GM21390 (cell line): ENCODE measurements at regions not wholly inside any gene's neighbourhood (a gene's known extent, or its start where the extent isn't known, plus 50 kb on each side); places are given as distances from the start of the nearest gene placed in this dataset.
"Not testable (repeated sequence)": the region's sequence is repeated elsewhere in the genome, so short reads cannot be mapped to it uniquely, and the experiment has no call there.

Experiments used
- ATAC-seq: cut with Tn5 transposase; IDR thresholded peaks from one replicate; pipeline ENCODE4 v1.9.1; 2021; ENCODE audit not compliant: unreplicated experiment

GRCh38 chr12:90619943-90620342 is 335.0 kb downstream of the CCER1 start:
- no peak for ATAC-seq

DNA sequence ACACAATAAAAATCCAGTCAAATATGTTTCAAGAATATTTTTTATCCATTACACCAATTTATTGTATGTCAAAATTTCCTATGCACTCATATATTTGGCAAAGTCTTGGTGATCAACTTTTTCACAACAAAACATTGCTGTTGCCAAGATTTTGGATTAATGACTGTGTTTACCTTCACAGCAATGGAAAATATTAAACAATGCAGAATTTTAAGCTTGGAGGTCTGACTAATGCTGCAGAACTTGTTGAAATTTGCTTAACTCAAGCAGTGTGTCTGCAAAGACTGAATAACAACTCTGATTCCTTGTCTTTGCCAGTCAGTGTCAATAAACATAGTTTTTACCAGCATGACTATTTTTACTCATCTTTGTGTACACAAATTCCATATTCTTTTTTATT is 336.4 kb downstream of the CCER1 start:
- no peak for ATAC-seq

DNA sequence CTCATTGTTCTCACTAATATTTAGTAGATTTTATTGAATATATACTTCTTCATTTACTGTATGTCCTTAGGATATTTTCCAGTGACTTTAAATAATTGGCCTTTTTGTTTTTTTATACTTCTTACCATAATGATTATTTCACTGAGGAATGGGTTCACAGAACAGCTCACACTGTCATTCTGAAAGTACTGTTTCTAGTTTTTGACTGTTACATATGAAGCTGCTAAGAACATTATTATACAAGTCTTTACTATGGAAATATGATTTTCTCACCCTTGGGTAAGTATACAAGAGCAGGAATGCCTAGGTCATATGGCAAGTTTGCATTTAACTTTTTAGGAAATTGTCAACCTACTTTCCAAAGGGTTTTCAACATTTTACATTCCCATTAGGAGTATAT is 343.1 kb downstream of the CCER1 start:
- no peak for ATAC-seq

DNA sequence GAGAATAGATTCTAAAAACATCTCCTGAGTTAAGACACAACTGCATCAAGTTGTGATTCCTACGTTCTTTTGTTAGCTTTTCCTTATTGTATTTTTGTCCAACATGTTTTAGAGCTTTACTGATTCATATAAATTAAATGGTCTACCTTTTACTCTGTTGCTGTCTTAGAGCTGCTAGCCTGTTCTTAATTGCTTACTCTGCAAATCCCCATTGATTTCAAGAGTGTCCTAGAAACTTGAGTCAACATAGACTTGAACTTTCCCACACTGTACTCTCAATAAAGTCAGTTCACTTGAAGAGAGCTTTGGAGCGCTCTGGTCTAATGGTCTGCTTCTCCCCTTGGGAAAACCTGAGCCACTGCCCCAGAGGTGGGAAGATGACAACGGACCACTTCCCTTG is 343.9 kb downstream of the CCER1 start:
- no peak for ATAC-seq

DNA sequence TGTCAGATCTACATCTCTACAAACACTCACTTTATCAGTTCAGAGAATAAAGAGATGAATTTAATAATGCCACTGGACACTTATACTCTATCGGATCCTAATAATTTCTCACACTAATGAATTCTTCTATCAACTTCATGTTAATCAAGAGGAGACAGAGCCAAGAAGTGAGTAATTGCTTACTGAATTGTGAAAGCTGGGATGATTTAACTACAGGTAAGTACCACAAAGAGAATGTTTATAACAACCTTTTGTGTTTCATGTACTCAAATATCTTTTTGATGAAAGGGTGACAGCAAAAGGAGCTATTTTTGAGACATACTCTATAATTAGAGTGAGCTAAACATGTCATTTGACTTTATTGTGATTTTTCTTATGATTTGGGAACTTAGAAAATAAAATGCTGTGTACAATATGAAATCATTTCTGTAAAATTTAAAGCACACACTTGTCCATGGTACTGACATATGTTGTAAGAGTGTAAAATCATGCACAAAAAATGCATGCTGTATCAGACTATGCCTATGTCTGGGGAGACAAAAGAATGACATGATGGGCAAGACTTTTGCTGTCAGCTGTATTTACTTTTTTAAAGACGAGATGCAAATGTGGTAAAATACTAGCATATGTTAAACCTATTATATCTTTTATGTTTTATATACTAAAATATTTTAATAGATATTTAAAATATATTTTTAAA is 361.2 kb downstream of the CCER1 start:
- ATAC-seq = no peak

DNA sequence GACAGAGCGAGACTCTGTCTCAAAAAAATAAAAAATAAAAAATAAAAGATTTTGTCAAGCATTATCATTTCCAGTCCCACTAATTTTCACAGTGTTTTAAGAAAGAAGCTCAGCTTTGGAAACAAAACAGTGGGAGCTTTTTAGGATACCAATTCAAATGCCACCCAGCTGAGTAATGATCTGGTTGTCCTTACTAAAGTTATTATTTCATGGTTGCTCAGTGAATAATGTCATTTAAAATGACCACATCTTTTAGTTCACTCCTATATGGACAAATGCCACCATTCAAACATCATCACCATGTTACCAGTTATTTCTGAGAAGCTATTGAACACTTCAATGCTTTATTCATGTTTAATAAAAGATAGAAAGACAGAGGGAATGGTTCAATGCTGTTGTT is 365.0 kb downstream of the CCER1 start:
- ATAC-seq = no peak

- no peak for ATAC-seq
These were observed 369.2 kb downstream of the CCER1 start for GRCh38 chr12:90585640-90586304.

DNA sequence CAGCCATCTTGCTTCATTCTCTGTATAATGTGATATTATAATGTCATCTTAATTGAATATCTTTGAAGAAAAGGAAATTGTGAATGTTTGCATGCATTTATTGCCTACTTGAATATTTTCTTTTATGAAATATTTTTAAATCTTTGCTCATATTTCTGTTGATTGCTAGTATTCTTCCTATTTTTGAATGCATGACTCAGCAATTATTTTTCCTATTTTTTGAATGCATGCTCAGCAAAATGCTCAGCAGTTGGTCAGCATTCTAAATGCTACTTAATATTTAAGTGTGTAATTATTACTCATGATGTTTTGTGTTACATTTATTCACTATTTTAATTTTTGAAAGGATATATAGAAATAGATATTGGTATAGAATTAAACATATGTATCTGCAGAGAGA is 378.3 kb downstream of the CCER1 start:
- ATAC-seq = no peak

DNA sequence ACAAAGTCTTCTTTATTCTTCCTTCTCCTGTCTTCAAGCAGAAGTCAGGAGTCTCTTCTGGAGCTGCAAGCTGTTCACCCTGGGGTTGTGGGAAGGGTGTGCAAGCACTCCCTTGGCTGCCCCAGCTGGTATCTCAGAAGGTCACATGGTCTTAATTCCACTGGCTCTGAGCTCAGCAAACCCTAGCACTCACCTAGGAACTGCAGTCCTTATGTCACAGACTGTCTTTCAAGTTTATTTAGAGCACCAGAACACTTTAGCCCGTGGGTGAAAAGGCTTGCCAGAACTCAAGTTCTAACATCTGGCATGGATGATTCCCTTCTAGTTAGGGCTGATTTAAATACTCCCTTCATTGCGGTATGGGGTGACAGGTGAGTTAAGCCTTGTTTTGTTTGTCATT is 379.0 kb downstream of the CCER1 start:
- ATAC-seq = no peak

DNA sequence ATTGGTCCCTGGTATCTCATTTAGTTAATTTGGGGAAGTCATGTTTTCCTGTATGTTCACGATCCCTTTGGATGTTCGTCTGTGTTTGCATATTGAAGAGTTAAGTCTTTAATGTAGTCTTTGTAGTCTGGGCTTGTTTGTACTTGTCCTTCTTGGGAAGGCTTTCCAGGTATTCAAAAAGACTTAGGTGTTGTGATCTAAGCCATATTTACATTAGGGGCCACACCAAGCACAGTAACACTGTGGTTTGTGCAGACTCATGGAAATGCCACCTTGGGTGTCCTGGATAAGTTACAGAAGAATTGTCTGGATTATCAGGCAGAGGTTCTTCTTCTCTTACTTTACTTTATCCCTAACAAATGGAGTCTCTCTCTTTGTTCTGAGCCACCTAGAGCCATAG is 380.3 kb downstream of the CCER1 start:
- ATAC-seq = no peak

DNA sequence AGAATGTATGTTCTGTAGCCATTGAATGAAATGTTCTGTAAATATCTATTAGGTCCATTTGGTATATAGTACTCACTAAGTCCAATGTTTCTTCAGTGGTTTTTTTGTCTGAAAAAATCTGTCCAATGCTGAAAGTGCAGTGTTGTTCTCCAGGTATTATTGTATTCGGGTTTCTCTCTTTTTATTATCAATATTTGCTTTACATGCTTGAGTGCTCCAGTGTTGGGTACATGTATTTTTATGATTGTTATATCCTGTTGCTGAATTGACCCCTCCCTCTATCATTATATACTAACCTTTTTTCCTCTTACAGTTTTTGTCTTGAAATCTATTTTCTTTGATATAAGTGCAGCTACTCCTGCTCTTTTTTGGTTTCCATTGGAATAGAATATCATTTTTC is 382.2 kb downstream of the CCER1 start:
- ATAC-seq = no peak

- no peak for ATAC-seq
These were observed 385.3 kb downstream of the CCER1 start for GRCh38 chr12:90569685-90570084.

DNA sequence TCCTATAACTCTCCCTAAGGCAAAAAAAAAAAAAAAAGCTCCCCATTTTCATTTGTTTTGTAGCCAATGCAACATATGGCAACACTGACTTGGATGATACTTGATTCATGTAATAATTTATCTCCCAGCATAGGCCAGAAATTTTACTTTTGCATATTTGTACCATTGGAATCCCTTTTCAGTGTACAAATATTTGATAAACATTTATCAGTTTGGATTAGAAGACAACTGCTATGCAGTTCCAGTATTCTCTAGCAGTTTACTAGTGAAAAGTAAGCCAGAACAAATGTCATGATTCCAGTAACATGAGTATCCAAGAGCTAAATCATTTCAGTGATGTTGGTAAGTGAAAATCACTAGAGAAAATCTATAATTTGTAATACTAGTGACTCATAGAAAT is 392.3 kb downstream of the CCER1 start:
- no peak for ATAC-seq

GRCh38 chr12:90548595-90548994 is 406.4 kb downstream of the CCER1 start:
- ATAC-seq = no peak

DNA sequence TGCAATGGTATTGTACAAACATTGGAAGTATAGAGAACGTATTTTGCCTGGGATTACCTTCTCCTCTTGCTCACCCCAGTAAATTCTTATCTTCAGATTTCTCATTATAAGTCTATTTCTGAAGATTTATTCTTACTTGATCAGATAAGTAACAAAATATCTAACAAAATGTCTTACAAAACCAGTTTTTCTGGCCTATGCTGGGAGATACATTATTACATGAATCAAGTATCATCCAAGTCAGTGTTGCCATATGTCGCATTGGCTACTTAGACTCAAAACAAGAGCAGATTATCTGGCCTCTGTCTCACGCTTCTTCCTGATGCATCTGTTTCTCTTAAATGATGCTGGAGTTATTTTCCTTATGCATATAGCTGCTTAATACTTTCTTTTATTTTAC is 408.5 kb downstream of the CCER1 start:
- no peak for ATAC-seq

DNA sequence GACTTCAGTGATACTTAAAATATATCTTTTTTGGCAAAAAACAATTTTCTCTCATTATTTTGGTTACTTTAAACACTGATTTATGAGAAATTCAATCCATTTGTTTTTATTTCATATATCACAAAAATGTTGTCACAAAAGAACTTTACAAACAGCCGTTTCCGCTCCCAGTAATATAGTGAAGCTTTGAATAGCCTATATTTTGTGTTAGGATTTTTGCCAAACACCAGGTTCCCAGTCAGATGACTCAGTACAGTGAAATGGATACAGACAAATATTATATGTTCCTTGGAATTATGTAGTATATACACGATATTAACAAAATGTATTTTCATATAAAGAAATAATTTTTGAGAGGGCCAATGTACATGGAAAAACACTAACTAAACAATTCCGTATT is 411.1 kb downstream of the CCER1 start:
- no peak for ATAC-seq

- no peak for ATAC-seq
These were observed 411.6 kb downstream of the CCER1 start for GRCh38 chr12:90543374-90543773.

- not testable (repeated sequence) for ATAC-seq
These were observed 412.1 kb downstream of the CCER1 start for GRCh38 chr12:90542852-90543251.

DNA sequence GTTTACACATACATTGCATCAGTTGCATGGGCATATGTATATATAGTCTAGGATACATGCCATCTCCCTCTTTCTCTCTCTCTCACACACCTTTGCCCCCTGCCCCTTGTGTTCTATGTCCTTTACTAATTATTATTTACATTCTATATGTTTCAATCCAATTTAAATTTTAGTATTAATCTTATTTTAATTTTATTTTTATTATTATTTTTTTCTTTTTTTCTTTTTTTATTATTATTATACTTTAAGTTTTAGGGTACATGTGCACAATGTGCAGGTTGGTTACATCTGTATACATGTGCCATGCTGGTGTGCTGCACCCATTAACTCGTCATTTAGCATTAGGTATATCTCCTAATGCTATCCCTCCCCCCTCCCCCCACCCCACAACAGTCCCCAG is 421.1 kb downstream of the CCER1 start:
- ATAC-seq = not testable (repeated sequence)

- ATAC-seq = no peak
These were observed 434.8 kb downstream of the CCER1 start for GRCh38 chr12:90520002-90520734.

DNA sequence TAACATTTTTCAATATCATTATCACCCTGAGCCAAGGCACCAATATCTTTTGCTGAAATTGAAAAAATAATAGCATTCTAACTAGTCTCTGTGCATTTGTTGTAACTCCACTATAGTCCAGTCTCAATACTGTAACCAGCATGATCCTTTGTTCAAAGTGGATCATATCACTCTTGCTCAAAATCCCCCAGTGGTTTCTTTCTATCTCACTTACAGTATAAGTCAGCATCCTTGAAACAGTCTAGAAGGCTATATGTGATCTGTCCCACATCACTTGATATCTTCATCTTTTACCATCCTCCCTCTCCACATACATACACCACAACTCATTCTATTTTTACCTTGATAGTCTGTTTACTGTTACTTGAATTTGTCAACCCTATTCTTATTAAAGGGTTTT is 435.7 kb downstream of the CCER1 start:
- ATAC-seq = no peak
